Liver (tissue), 8 donors: ENCODE measurements at regions not wholly inside any gene's neighbourhood (a gene's known extent, or its start where the extent isn't known, plus 50 kb on each side); places are given as distances from the start of the nearest gene placed in this dataset.

Experiments used
- DNase-seq: peaks from one replicate; pipeline ENCODE4 v3.0.0-alpha.2; 2017; ENCODE audit warnings: low spot score
- H3K27ac ChIP-seq, 2 donors: one replicate each; pipeline ENCODE4 v1.7.0; 2013; ENCODE audit warnings: inconsistent platforms in 2 of 2, low read length in 2 of 2, control low read depth in 1 of 2, low read depth in 1 of 2, mild to moderate bottlenecking in 1 of 2
- H3K27me3 ChIP-seq, 4 donors: one replicate each; pipeline versions ENCODE4 v1.6.1 to v1.7.0; 2013; ENCODE audit warnings: low read length in 3 of 4, inconsistent platforms in 1 of 4, mild to moderate bottlenecking in 1 of 4, moderate library complexity in 1 of 4; ENCODE audit not compliant: control insufficient read depth in 4 of 4, insufficient read depth in 4 of 4
- H3K36me3 ChIP-seq, 4 donors: one replicate each; pipeline versions ENCODE4 v1.6.1 to v1.7.0; 2013; ENCODE audit warnings: low read length in 3 of 4, mild to moderate bottlenecking in 3 of 4, low read depth in 1 of 4, moderate library complexity in 1 of 4; ENCODE audit not compliant: control insufficient read depth in 4 of 4, insufficient read depth in 3 of 4
- H3K4me1 ChIP-seq, 4 donors: one replicate each; pipeline versions ENCODE4 v1.6.1 to v1.7.0; 2013; ENCODE audit warnings: low read length in 3 of 4, mild to moderate bottlenecking in 3 of 4, moderate library complexity in 1 of 4; ENCODE audit not compliant: control insufficient read depth in 4 of 4, insufficient read depth in 4 of 4
- H3K4me3 ChIP-seq, 3 donors: one replicate each; pipeline versions ENCODE4 v1.6.1 to v1.7.0; 2013; ENCODE audit warnings: low read length in 3 of 3, control low read depth in 1 of 3, low read depth in 1 of 3, mild to moderate bottlenecking in 1 of 3
- H3K9ac ChIP-seq, 2 donors: one replicate each; pipeline ENCODE4 v1.7.0; 2013; ENCODE audit warnings: low read length in 2 of 2, mild to moderate bottlenecking in 2 of 2, moderate library complexity in 2 of 2, control low read depth in 1 of 2, low read depth in 1 of 2
- H3K9me3 ChIP-seq, 4 donors: one replicate each; pipeline versions ENCODE4 v1.6.1 to v1.7.0; 2013; ENCODE audit warnings: low read length in 3 of 4; ENCODE audit not compliant: control insufficient read depth in 4 of 4
- EGR1 ChIP-seq, 2 donors: IDR thresholded peaks; 2 replicates each; pipeline ENCODE4 v1.6.1; 2016 to 2018; ENCODE audit warnings: antibody characterized with exemption in 2 of 2, low read depth in 2 of 2
- FOXA1 ChIP-seq: IDR thresholded peaks from 2 replicates; pipeline ENCODE4 v1.6.1; 2016; ENCODE audit warnings: antibody characterized with exemption
- FOXA2 ChIP-seq: IDR thresholded peaks from 2 replicates; pipeline ENCODE4 v1.6.1; 2016; ENCODE audit warnings: antibody characterized with exemption
- GABPA ChIP-seq, 2 donors: IDR thresholded peaks in 1 of 2; conservative IDR thresholded peaks in 1 of 2; 2 replicates each; pipeline ENCODE4 v1.6.1; 2016; ENCODE audit warnings: antibody characterized with exemption in 2 of 2, mild to moderate bottlenecking in 1 of 2, moderate library complexity in 1 of 2
- HNF4A ChIP-seq, 2 donors: conservative IDR thresholded peaks; 2 replicates each; pipeline ENCODE4 v1.6.1; 2016; ENCODE audit warnings: antibody characterized with exemption in 2 of 2, mild to moderate bottlenecking in 2 of 2
- HNF4G ChIP-seq: IDR thresholded peaks from 2 replicates; pipeline ENCODE4 v1.6.1; 2016; ENCODE audit warnings: antibody characterized with exemption
- JUND ChIP-seq, 2 donors: IDR thresholded peaks; 2 replicates each; pipeline ENCODE4 v1.6.1; 2016; ENCODE audit warnings: antibody characterized with exemption in 2 of 2
- NR2F2 ChIP-seq: IDR thresholded peaks from 2 replicates; pipeline ENCODE4 v1.6.1; 2016; ENCODE audit warnings: antibody characterized with exemption
- RAD21 ChIP-seq, 2 donors: IDR thresholded peaks; 2 replicates each; pipeline ENCODE4 v1.6.1; 2016; ENCODE audit warnings: antibody characterized with exemption in 2 of 2, mild to moderate bottlenecking in 2 of 2
- RXRA ChIP-seq, 2 donors: IDR thresholded peaks; 2 replicates each; pipeline ENCODE4 v1.6.1; 2017 to 2018; ENCODE audit warnings: antibody characterized with exemption in 2 of 2, mild to moderate bottlenecking in 1 of 2
- SP1 ChIP-seq: IDR thresholded peaks from 2 replicates; pipeline ENCODE4 v1.6.1; 2018; ENCODE audit warnings: antibody characterized with exemption, mild to moderate bottlenecking
- TAF1 ChIP-seq: conservative IDR thresholded peaks from 2 replicates; pipeline ENCODE4 v1.6.1; 2016; ENCODE audit warnings: antibody characterized with exemption, mild to moderate bottlenecking
- YY1 ChIP-seq: IDR thresholded peaks from 2 replicates; pipeline ENCODE4 v1.6.1; 2016; ENCODE audit warnings: antibody characterized with exemption, mild to moderate bottlenecking
- WGBS: extraction: QIAGEN DNeasy Blood & Tissue Kit; methylation state at CpG from one replicate; pipeline ENCODE4 v1.1.7; 2013; 5-methylcytosine and 5-hydroxymethylcytosine counted together
- TF ChIP-seq, protein P1 (sequence below): IDR thresholded peaks from 2 replicates; pipeline ENCODE4 v1.6.1; 2016; ENCODE audit warnings: antibody characterized with exemption
- TF ChIP-seq, protein P2 (sequence below): fragments of 150-350 bp; IDR thresholded peaks from 2 replicates; pipeline ENCODE4 v1.5.1; 2017; ENCODE audit warnings: improper control_type of control experiment, low read depth, low read length; ENCODE audit not compliant: missing input control
- TF ChIP-seq, protein P3 (sequence below): IDR thresholded peaks from 2 replicates; pipeline ENCODE4 v1.6.1; 2016; ENCODE audit warnings: antibody characterized with exemption
- TF ChIP-seq, protein P4 (sequence below): IDR thresholded peaks from 2 replicates; pipeline ENCODE4 v1.6.1; 2016; ENCODE audit warnings: antibody characterized with exemption
- TF ChIP-seq, protein P5 (sequence below): IDR thresholded peaks from 2 replicates; pipeline ENCODE4 v1.6.1; 2016; ENCODE audit warnings: antibody characterized with exemption, mild to moderate bottlenecking
- donor health status: healthy.
- donor health status: healthy.
- donor health status: healthy.
- donor health status: healthy.
- donor health status: healthy.

DNA sequence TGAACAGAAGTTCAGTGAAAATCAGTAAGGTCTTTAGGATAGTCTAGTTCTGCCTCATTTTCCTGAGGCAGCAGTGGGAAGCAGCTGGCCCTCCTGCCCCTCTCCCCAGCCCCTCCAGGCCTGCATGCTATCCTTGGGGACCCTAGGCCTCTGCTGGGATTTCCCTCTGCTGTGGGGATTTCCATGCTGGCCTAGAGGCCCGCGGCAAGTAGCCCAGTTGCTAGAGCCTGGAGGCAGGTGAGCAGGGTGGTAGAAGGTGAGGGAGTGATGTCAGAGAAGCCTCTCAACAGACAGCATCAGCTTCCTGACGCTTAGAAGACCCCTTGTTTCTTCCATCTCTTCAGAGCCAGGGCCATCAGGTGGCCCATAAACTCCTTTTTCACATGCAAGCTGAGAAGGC lies 305.8 kb upstream of the THBS1 start:
- no peak overlapping the region for H3K4me3 ChIP-seq
- H3K27ac ChIP-seq, result no peak overlapping the region
- no peaks in the 10 kb centered on the region for H3K36me3 ChIP-seq
- WGBS, result 74% methylated on average over 3 of the region's 3 CpGs
- no peaks in the 10 kb centered on the region for H3K9me3 ChIP-seq
- no peak for DNase-seq
- TF ChIP-seq, protein P1, sequence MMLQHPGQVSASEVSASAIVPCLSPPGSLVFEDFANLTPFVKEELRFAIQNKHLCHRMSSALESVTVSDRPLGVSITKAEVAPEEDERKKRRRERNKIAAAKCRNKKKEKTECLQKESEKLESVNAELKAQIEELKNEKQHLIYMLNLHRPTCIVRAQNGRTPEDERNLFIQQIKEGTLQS, result no peak
- TF ChIP-seq RAD21 (IDR thresholded peaks at IDR 0.05) (no peak), RXRA (IDR thresholded peaks at IDR 0.05) (no peak), SP1 (no peak), GABPA (IDR thresholded peaks at IDR 0.05 in 1 of 2, conservative IDR thresholded peaks at IDR 0.05 in 1 of 2) (no peak), HNF4A (conservative IDR thresholded peaks at IDR 0.05) (no peak), EGR1 (IDR thresholded peaks at IDR 0.05; ENCODE audit: low read depth in 2 of 2) (no peak), YY1 (no peak), NR2F2 (no peak), TAF1 (no peak), FOXA1 (no peak), HNF4G (no peak), JUND (IDR thresholded peaks at IDR 0.05) (no peak), FOXA2 (no peak)
- TF ChIP-seq, protein P2, sequence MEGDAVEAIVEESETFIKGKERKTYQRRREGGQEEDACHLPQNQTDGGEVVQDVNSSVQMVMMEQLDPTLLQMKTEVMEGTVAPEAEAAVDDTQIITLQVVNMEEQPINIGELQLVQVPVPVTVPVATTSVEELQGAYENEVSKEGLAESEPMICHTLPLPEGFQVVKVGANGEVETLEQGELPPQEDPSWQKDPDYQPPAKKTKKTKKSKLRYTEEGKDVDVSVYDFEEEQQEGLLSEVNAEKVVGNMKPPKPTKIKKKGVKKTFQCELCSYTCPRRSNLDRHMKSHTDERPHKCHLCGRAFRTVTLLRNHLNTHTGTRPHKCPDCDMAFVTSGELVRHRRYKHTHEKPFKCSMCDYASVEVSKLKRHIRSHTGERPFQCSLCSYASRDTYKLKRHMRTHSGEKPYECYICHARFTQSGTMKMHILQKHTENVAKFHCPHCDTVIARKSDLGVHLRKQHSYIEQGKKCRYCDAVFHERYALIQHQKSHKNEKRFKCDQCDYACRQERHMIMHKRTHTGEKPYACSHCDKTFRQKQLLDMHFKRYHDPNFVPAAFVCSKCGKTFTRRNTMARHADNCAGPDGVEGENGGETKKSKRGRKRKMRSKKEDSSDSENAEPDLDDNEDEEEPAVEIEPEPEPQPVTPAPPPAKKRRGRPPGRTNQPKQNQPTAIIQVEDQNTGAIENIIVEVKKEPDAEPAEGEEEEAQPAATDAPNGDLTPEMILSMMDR, result no peak
- TF ChIP-seq, protein P3, sequence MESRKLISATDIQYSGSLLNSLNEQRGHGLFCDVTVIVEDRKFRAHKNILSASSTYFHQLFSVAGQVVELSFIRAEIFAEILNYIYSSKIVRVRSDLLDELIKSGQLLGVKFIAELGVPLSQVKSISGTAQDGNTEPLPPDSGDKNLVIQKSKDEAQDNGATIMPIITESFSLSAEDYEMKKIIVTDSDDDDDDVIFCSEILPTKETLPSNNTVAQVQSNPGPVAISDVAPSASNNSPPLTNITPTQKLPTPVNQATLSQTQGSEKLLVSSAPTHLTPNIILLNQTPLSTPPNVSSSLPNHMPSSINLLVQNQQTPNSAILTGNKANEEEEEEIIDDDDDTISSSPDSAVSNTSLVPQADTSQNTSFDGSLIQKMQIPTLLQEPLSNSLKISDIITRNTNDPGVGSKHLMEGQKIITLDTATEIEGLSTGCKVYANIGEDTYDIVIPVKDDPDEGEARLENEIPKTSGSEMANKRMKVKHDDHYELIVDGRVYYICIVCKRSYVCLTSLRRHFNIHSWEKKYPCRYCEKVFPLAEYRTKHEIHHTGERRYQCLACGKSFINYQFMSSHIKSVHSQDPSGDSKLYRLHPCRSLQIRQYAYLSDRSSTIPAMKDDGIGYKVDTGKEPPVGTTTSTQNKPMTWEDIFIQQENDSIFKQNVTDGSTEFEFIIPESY, result no peak
- TF ChIP-seq, protein P4, sequence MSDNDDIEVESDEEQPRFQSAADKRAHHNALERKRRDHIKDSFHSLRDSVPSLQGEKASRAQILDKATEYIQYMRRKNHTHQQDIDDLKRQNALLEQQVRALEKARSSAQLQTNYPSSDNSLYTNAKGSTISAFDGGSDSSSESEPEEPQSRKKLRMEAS, result no peak
- TF ChIP-seq, protein P5, sequence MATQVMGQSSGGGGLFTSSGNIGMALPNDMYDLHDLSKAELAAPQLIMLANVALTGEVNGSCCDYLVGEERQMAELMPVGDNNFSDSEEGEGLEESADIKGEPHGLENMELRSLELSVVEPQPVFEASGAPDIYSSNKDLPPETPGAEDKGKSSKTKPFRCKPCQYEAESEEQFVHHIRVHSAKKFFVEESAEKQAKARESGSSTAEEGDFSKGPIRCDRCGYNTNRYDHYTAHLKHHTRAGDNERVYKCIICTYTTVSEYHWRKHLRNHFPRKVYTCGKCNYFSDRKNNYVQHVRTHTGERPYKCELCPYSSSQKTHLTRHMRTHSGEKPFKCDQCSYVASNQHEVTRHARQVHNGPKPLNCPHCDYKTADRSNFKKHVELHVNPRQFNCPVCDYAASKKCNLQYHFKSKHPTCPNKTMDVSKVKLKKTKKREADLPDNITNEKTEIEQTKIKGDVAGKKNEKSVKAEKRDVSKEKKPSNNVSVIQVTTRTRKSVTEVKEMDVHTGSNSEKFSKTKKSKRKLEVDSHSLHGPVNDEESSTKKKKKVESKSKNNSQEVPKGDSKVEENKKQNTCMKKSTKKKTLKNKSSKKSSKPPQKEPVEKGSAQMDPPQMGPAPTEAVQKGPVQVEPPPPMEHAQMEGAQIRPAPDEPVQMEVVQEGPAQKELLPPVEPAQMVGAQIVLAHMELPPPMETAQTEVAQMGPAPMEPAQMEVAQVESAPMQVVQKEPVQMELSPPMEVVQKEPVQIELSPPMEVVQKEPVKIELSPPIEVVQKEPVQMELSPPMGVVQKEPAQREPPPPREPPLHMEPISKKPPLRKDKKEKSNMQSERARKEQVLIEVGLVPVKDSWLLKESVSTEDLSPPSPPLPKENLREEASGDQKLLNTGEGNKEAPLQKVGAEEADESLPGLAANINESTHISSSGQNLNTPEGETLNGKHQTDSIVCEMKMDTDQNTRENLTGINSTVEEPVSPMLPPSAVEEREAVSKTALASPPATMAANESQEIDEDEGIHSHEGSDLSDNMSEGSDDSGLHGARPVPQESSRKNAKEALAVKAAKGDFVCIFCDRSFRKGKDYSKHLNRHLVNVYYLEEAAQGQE, result no peak
- no peaks in the 10 kb centered on the region for H3K27me3 ChIP-seq
- H3K9ac ChIP-seq, result no peak overlapping the region
- H3K4me1 ChIP-seq, result peaks cover 1 to 21% (median 10%) of the 10 kb centered on the region in 4 donors
